GM23248 (cell line): ENCODE measurements at regions not wholly inside any gene's neighbourhood (a gene's known extent, or its start where the extent isn't known, plus 50 kb on each side); places are given as distances from the start of the nearest gene placed in this dataset.
"Not testable (repeated sequence)": the region's sequence is repeated elsewhere in the genome, so short reads cannot be mapped to it uniquely, and the experiment has no call there.

Experiments
- DNase-seq: peaks from one replicate; pipeline ENCODE4 v3.0.0-alpha.2; 2015
- H2AFZ ChIP-seq: fragments of 200-600 bp; sonication (generic); 2 replicates; pipeline ENCODE4 v1.6.1; 2016; ENCODE audit warnings: antibody characterized with exemption
- H3F3A ChIP-seq: fragments of 200-600 bp; sonication (generic); 2 replicates; pipeline ENCODE4 v1.6.1; 2016; ENCODE audit warnings: mild to moderate bottlenecking, antibody characterized with exemption, mixed run types; ENCODE audit not compliant: insufficient read depth
- H3K27ac ChIP-seq: fragments of 200-600 bp; sonication (generic); 2 replicates; pipeline ENCODE4 v1.5.1; 2016; ENCODE audit warnings: mild to moderate bottlenecking
- H3K27me3 ChIP-seq: fragments of 200-600 bp; sonication (generic); replicated peaks from 2 replicates; pipeline ENCODE4 v1.6.1; 2016; ENCODE audit warnings: mild to moderate bottlenecking; ENCODE audit not compliant: insufficient read depth
- H3K36me3 ChIP-seq: fragments of 200-600 bp; sonication (generic); 2 replicates; pipeline ENCODE4 v1.6.1; 2016; ENCODE audit warnings: low read depth, mild to moderate bottlenecking
- H3K4me1 ChIP-seq: fragments of 200-600 bp; sonication (generic); 2 replicates; pipeline ENCODE4 v1.6.1; 2016; ENCODE audit warnings: mild to moderate bottlenecking; ENCODE audit not compliant: insufficient read depth
- H3K4me2 ChIP-seq: fragments of 200-600 bp; sonication (generic); one replicate; pipeline ENCODE4 v1.6.1; 2016; ENCODE audit warnings: mild to moderate bottlenecking; ENCODE audit not compliant: unreplicated experiment
- H3K4me3 ChIP-seq: fragments of 200-600 bp; sonication (generic); 2 replicates; pipeline ENCODE4 v1.5.1; 2016; ENCODE audit warnings: mild to moderate bottlenecking
- H3K79me2 ChIP-seq: fragments of 200-600 bp; sonication (generic); 2 replicates; pipeline ENCODE4 v1.6.1; 2016; ENCODE audit warnings: mild to moderate bottlenecking; ENCODE audit not compliant: insufficient read depth
- H3K9ac ChIP-seq: fragments of 200-600 bp; sonication (generic); 2 replicates; pipeline ENCODE4 v1.6.1; 2016; ENCODE audit warnings: mild to moderate bottlenecking
- H3K9me2 ChIP-seq: fragments of 200-600 bp; sonication (generic); 2 replicates; pipeline ENCODE4 v1.6.1; 2016; ENCODE audit warnings: mixed run types, mild to moderate bottlenecking, moderate library complexity; ENCODE audit not compliant: insufficient read depth
- H3K9me3 ChIP-seq: fragments of 200-600 bp; sonication (generic); one replicate; pipeline ENCODE4 v1.6.1; 2017; ENCODE audit warnings: low read depth
- H4K20me1 ChIP-seq: fragments of 200-600 bp; sonication (generic); 2 replicates; pipeline ENCODE4 v1.6.0; 2016; ENCODE audit not compliant: insufficient read depth
- EZH2 ChIP-seq: fragments of 200-600 bp; sonication (generic); IDR thresholded peaks from 2 replicates; pipeline ENCODE4 v1.6.1; 2018; ENCODE audit warnings: antibody characterized with exemption, mild to moderate bottlenecking; ENCODE audit not compliant: insufficient read depth, poor library complexity, severe bottlenecking
- EZH2phosphoT487 ChIP-seq: fragments of 200-600 bp; sonication (generic); IDR thresholded peaks from 2 replicates; pipeline ENCODE4 v1.6.1; 2018; ENCODE audit warnings: antibody characterized with exemption, moderate library complexity, mild to moderate bottlenecking, low read depth; ENCODE audit not compliant: insufficient read depth
- WGBS, 2 experiments: methylation state at CpG; one replicate each; pipeline ENCODE4 v1.1.6; 2015 to 2017; ENCODE audit warnings: low lambda C conversion rate in 2 of 2, low coverage in 1 of 2; ENCODE audit errors: missing lambda C conversion rate in 2 of 2; 5-methylcytosine and 5-hydroxymethylcytosine counted together
- in situ Hi-C: fragments of 300-500 bp; cut with MboI; formaldehyde crosslinking; loops from 2 replicates; pipeline ENCODE4 v1.15.0; 2020

GRCh38 chr18:22525883-22526282 lies 108.2 kb upstream of the CTAGE1 start:
- Histone ChIP-seq H4K20me1 (no peaks in the 10 kb centered on the region), H3K4me1 (no peaks in the 10 kb centered on the region), H3K9me2 (no peaks in the 10 kb centered on the region), H3K4me2 (no peak overlapping the region), H3K4me3 (no peak overlapping the region), H3K9ac (no peak overlapping the region), H3F3A (no peaks in the 10 kb centered on the region), H2AFZ (no peak overlapping the region), H3K27me3 (no peaks in the 10 kb centered on the region), H3K9me3 (no peaks in the 10 kb centered on the region), H3K27ac (no peak overlapping the region), H3K79me2 (no peaks in the 10 kb centered on the region), H3K36me3 (no peaks in the 10 kb centered on the region)
- TF ChIP-seq EZH2 (no peak), EZH2phosphoT487 (no peak)
- WGBS, 2 experiments: 87 to 91% methylated on average over 3 of the region's 3 CpGs
- in situ Hi-C loops: no loop called here
- no peak for DNase-seq

- in situ Hi-C loops: no loop called here
- H3K9me2 ChIP-seq: no peaks in the 10 kb centered on the region
- no peaks in the 10 kb centered on the region for H3K9me3 ChIP-seq
- H3K9ac ChIP-seq: no peak overlapping the region
- TF ChIP-seq EZH2phosphoT487 (no peak), EZH2 (no peak)
- no peaks in the 10 kb centered on the region for H3K27me3 ChIP-seq
- 86 to 98% methylated on average over 3 of the region's 3 CpGs for WGBS, 2 experiments
- H4K20me1 ChIP-seq: no peaks in the 10 kb centered on the region
- H3K27ac ChIP-seq: no peak overlapping the region
- H2AFZ ChIP-seq: no peak overlapping the region
- H3K4me1 ChIP-seq: no peaks in the 10 kb centered on the region
- no peaks in the 10 kb centered on the region for H3K79me2 ChIP-seq
- H3K4me2 ChIP-seq: no peak overlapping the region
- no peak overlapping the region for H3K4me3 ChIP-seq
- H3F3A ChIP-seq: no peaks in the 10 kb centered on the region
- DNase-seq: no peak
- H3K36me3 ChIP-seq: no peaks in the 10 kb centered on the region
These were observed 110.6 kb upstream of the CTAGE1 start for GRCh38 chr18:22528291-22528690.

DNA sequence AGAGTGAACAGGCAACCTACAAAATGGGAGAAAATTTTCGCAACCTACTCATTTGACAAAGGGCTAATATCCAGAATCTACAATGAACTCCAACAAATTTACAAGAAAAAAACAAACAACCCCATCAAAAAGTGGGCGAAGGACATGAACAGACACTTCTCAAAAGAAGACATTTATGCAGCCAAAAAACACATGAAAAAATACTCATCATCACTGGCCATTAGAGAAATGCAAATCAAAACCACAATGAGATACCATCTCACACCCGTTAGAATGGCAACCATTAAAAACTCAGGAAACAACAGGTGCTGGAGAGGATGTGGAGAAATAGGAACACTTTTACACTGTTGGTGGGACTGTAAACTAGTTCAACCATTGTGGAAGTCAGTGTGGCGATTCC lies 117.0 kb upstream of the CTAGE1 start:
- H3F3A ChIP-seq: peaks cover 13% of the 10 kb centered on the region; the same call in 1 of the 2 replicates
- DNase-seq, H3K27me3 ChIP-seq, H3K9me2 ChIP-seq, H3K79me2 ChIP-seq, H3K9me3 ChIP-seq, H4K20me1 ChIP-seq, H3K4me3 ChIP-seq, H3K9ac ChIP-seq, H3K36me3 ChIP-seq, in situ Hi-C loops, H3K27ac ChIP-seq, H3K4me2 ChIP-seq, H2AFZ ChIP-seq: not testable (repeated sequence)
- 61 to 78% methylated on average over 2 to 3 of the region's 4 CpGs for WGBS, 2 experiments
- H3K4me1 ChIP-seq: peaks cover 18% of the 10 kb centered on the region

- no peak for DNase-seq
- no peaks in the 10 kb centered on the region for H3K9me3 ChIP-seq
- no peak overlapping the region for H3K4me2 ChIP-seq
- in situ Hi-C loops: no loop called here
- no peaks in the 10 kb centered on the region for H3K27me3 ChIP-seq
- peak overlapping the region; percentile 31 for H2AFZ ChIP-seq
- WGBS, 2 experiments: 80 to 81% methylated on average over 7 of the region's 7 CpGs
- no peak overlapping the region for H3K4me3 ChIP-seq
- H3K9ac ChIP-seq: no peak overlapping the region
- TF ChIP-seq EZH2 (no peak), EZH2phosphoT487 (no peak)
- peaks cover 13% of the 10 kb centered on the region; the same call in 1 of the 2 replicates for H3F3A ChIP-seq
- no peaks in the 10 kb centered on the region for H3K79me2 ChIP-seq
- H3K27ac ChIP-seq: no peak overlapping the region
- H4K20me1 ChIP-seq: no peaks in the 10 kb centered on the region
- H3K9me2 ChIP-seq: no peaks in the 10 kb centered on the region
- peaks cover 18% of the 10 kb centered on the region for H3K4me1 ChIP-seq
- no peaks in the 10 kb centered on the region for H3K36me3 ChIP-seq
These were observed 118.8 kb upstream of the CTAGE1 start for GRCh38 chr18:22536558-22536957.

GRCh38 chr18:22538426-22538825 lies 120.7 kb upstream of the CTAGE1 start:
- in situ Hi-C loops: no loop called here
- no peak overlapping the region for H3K9ac ChIP-seq
- H2AFZ ChIP-seq: peak overlapping the region; percentile 28; the same call in 1 of the 2 replicates
- H3K9me2 ChIP-seq: no peaks in the 10 kb centered on the region
- no peaks in the 10 kb centered on the region for H3K27me3 ChIP-seq
- H3F3A ChIP-seq: peaks cover 30% of the 10 kb centered on the region; the same call in 1 of the 2 replicates
- no peaks in the 10 kb centered on the region for H4K20me1 ChIP-seq
- no peak overlapping the region for H3K4me3 ChIP-seq
- peak overlapping the region; percentile 4 for H3K4me2 ChIP-seq
- no peaks in the 10 kb centered on the region for H3K79me2 ChIP-seq
- 6% methylated on average over 5 of the region's 5 CpGs for WGBS, 2 experiments
- peak; percentile 66 for DNase-seq
- no peaks in the 10 kb centered on the region for H3K9me3 ChIP-seq
- no peaks in the 10 kb centered on the region for H3K36me3 ChIP-seq
- H3K27ac ChIP-seq: peak overlapping the region; percentile 52
- TF ChIP-seq EZH2phosphoT487: no peak
- no peak for TF ChIP-seq EZH2
- peaks cover 31% of the 10 kb centered on the region for H3K4me1 ChIP-seq
